GM21825 (cell line): ENCODE measurements at regions not wholly inside any gene's neighbourhood (a gene's known extent, or its start where the extent isn't known, plus 50 kb on each side); places are given as distances from the start of the nearest gene placed in this dataset.

ENCODE experiments used
- ATAC-seq: cut with Tn5 transposase; IDR thresholded peaks from one replicate; pipeline ENCODE4 v1.9.1; 2021; ENCODE audit warnings: mild to moderate bottlenecking, moderate library complexity; ENCODE audit not compliant: unreplicated experiment

GRCh38 chr2:144085016-144085415 is 434.9 kb downstream of the ZEB2 start:
- no peak for ATAC-seq

GRCh38 chr2:144084114-144084661 is 435.7 kb downstream of the ZEB2 start:
- no peak for ATAC-seq

GRCh38 chr2:144083211-144083610 is 436.7 kb downstream of the ZEB2 start:
- ATAC-seq: no peak

- ATAC-seq: no peak
These were observed 437.1 kb downstream of the ZEB2 start for GRCh38 chr2:144082777-144083176.

- no peak for ATAC-seq
These were observed 437.6 kb downstream of the ZEB2 start for GRCh38 chr2:144082327-144082726.

- ATAC-seq: no peak
These were observed 438.6 kb downstream of the ZEB2 start for GRCh38 chr2:144081272-144081671.

- ATAC-seq: no peak
These were observed 440.1 kb downstream of the ZEB2 start for GRCh38 chr2:144079803-144080202.

GRCh38 chr2:144078802-144079724 is 440.9 kb downstream of the ZEB2 start:
- ATAC-seq: no peak

GRCh38 chr2:144078106-144078505 is 441.8 kb downstream of the ZEB2 start:
- no peak for ATAC-seq

GRCh38 chr2:144074450-144074849 is 445.5 kb downstream of the ZEB2 start:
- ATAC-seq: no peak

GRCh38 chr2:144071461-144071860 is 448.5 kb downstream of the ZEB2 start:
- no peak for ATAC-seq

- ATAC-seq: no peak
These were observed 452.4 kb downstream of the ZEB2 start for GRCh38 chr2:144067506-144067905.

GRCh38 chr2:144063602-144064001 is 456.3 kb downstream of the ZEB2 start:
- no peak for ATAC-seq

- ATAC-seq: no peak
These were observed 465.0 kb downstream of the ZEB2 start for GRCh38 chr2:144054911-144055310.

GRCh38 chr2:144052083-144052482 is 467.8 kb downstream of the ZEB2 start:
- ATAC-seq: no peak

GRCh38 chr2:144049137-144049536 is 470.8 kb downstream of the ZEB2 start:
- no peak for ATAC-seq

GRCh38 chr2:144048631-144049060 is 471.3 kb downstream of the ZEB2 start:
- no peak for ATAC-seq

GRCh38 chr2:144042751-144043150 is 477.2 kb downstream of the ZEB2 start:
- ATAC-seq: no peak

- no peak for ATAC-seq
These were observed 478.3 kb downstream of the ZEB2 start for GRCh38 chr2:144041612-144042011.

- no peak for ATAC-seq
These were observed 479.1 kb downstream of the ZEB2 start for GRCh38 chr2:144040834-144041233.

- no peak for ATAC-seq
These were observed 487.4 kb downstream of the ZEB2 start for GRCh38 chr2:144032566-144032965.

GRCh38 chr2:144030791-144031190 is 489.1 kb downstream of the ZEB2 start:
- no peak for ATAC-seq
